HG03432 (cell line): ENCODE measurements at regions not wholly inside any gene's neighbourhood (a gene's known extent, or its start where the extent isn't known, plus 50 kb on each side); places are given as distances from the start of the nearest gene placed in this dataset.

Source experiments
- ATAC-seq: cut with Tn5 transposase; IDR thresholded peaks from one replicate; pipeline ENCODE4 v1.9.1; 2021; ENCODE audit warnings: mild to moderate bottlenecking, moderate library complexity; ENCODE audit not compliant: unreplicated experiment

- no peak for ATAC-seq
Measured at GRCh38 chr6:125489579-125490285, 188.0 kb upstream of the HDDC2 start.

- no peak for ATAC-seq
Measured at GRCh38 chr6:125491860-125492618, 190.3 kb upstream of the HDDC2 start.

- ATAC-seq, result no peak
Measured at GRCh38 chr6:125498606-125499005, 196.8 kb upstream of the HDDC2 start.

- ATAC-seq, result no peak
Measured at GRCh38 chr6:125499535-125499934, 197.8 kb upstream of the HDDC2 start.

- ATAC-seq, result no peak
Measured at GRCh38 chr6:125503181-125503580, 201.4 kb upstream of the HDDC2 start.

GRCh38 chr6:125507987-125508655 lies 206.4 kb upstream of the HDDC2 start:
- ATAC-seq, result no peak

- ATAC-seq, result no peak
Measured at GRCh38 chr6:125508793-125509192, 207.0 kb upstream of the HDDC2 start.

GRCh38 chr6:125509477-125509876 lies 207.7 kb upstream of the HDDC2 start:
- ATAC-seq, result no peak

GRCh38 chr6:125510405-125510804 lies 208.6 kb upstream of the HDDC2 start:
- ATAC-seq, result no peak

- ATAC-seq, result no peak
Measured at GRCh38 chr6:125511809-125512396, 210.1 kb upstream of the HDDC2 start.

GRCh38 chr6:125512621-125513020 lies 210.9 kb upstream of the HDDC2 start:
- ATAC-seq, result peak; percentile 70

- ATAC-seq, result no peak
Measured at GRCh38 chr6:125513978-125514377, 212.2 kb upstream of the HDDC2 start.

GRCh38 chr6:125516644-125517043 lies 214.9 kb upstream of the HDDC2 start:
- no peak for ATAC-seq

- ATAC-seq, result no peak
Measured at GRCh38 chr6:125519367-125519766, 217.6 kb upstream of the HDDC2 start.

- no peak for ATAC-seq
Measured at GRCh38 chr6:125524356-125524755, 222.6 kb upstream of the HDDC2 start.

GRCh38 chr6:125526007-125526720 lies 223.3 kb upstream of the HEY2 start:
- ATAC-seq, result no peak

GRCh38 chr6:125528621-125529041 lies 220.8 kb upstream of the HEY2 start:
- ATAC-seq, result no peak

- ATAC-seq, result no peak
Measured at GRCh38 chr6:125529061-125529460, 220.4 kb upstream of the HEY2 start.

GRCh38 chr6:125533710-125534397 lies 215.6 kb upstream of the HEY2 start:
- ATAC-seq, result no peak
